ENCODE measurements at regions not wholly inside any gene's neighbourhood (a gene's known extent, or its start where the extent isn't known, plus 50 kb on each side); places are given as distances from the start of the nearest gene placed in this dataset.

DNA sequence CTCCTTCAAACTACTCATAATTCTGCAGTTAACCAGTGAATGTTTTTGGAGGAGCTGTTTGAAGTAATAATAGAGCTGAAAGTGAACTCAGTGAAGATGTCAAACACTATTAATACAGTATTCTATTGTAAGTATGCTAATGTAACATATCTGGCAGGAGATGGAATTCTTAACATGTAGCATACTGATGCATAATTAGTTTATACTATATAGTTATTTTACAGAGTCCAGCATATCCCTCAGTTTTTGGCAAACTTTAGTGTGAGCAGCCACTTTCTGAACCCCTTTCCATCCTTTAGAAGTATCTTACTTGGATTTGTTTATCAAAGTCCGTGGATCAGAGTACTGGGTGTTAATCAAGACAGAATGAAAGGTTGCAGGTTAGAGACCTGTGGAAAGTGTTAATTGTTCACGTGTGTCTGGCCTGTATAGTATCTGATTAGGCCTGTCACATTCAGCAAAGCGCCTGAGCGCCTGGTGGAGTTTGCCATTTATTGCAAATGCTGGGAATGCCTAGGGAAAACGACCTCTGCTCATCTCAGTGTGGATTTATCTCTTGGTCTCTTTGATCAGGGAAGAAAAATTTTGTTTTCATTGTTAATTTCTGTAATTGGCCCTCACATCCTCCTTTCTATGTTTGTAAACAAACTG, 251.7 kb upstream of the MAD2L1 start:
- TF ChIP-seq, protein P1, sequence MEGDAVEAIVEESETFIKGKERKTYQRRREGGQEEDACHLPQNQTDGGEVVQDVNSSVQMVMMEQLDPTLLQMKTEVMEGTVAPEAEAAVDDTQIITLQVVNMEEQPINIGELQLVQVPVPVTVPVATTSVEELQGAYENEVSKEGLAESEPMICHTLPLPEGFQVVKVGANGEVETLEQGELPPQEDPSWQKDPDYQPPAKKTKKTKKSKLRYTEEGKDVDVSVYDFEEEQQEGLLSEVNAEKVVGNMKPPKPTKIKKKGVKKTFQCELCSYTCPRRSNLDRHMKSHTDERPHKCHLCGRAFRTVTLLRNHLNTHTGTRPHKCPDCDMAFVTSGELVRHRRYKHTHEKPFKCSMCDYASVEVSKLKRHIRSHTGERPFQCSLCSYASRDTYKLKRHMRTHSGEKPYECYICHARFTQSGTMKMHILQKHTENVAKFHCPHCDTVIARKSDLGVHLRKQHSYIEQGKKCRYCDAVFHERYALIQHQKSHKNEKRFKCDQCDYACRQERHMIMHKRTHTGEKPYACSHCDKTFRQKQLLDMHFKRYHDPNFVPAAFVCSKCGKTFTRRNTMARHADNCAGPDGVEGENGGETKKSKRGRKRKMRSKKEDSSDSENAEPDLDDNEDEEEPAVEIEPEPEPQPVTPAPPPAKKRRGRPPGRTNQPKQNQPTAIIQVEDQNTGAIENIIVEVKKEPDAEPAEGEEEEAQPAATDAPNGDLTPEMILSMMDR (IDR thresholded peaks at IDR 0.05), result no peak
- TF ChIP-seq POLR2A (IDR thresholded peaks at IDR 0.05), result no peak
